ENCODE measurements at regions not wholly inside any gene's neighbourhood (a gene's known extent, or its start where the extent isn't known, plus 50 kb on each side); places are given as distances from the start of the nearest gene placed in this dataset.
A peak's percentile ranks its signal among the peaks of the same experiment; 100 is the strongest.
"Not testable (repeated sequence)": the region's sequence is repeated elsewhere in the genome, so short reads cannot be mapped to it uniquely, and the experiment has no call there.

DNA sequence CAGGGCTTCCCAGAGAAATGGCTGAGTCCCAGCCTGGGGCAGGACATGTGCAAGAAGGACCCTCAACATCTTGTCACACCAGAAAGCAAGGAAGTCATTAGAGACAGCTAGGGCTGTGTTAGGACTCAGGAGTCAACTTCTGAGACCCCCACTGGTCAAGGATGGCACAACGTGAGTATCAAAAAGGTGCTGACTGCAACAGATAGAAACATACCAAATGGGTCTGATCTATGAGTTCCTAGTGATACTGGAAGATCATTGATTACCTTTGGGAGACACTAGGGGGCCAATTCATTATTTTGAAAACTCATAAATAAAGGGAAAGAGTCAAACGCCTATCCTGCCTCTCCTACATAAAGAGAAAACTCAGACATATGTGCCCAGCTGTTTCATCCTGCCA lies 73.5 kb upstream of the GJB6 start:
- no peaks in the 10 kb centered on the region; the same call in 1 of the 2 replicates for H3K27me3 Mint-ChIP-seq (ENCODE audit: low read depth)
- Histone ChIP-seq H3K14ac (ENCODE audit: insufficient read depth, low read length) (no peak overlapping the region), H4K8ac (replicated peaks; ENCODE audit: insufficient read length, low read depth, low read length) (no peak overlapping the region), H3K4me2 (ENCODE audit: insufficient read depth, insufficient read length, low read length) (no peak overlapping the region), H2BK5ac (ENCODE audit: insufficient read length, low read length) (no peak overlapping the region), H3K23me2 (ENCODE audit: insufficient read length, low read depth, low read length, poor library complexity, severe bottlenecking) (peaks cover 5% of the 10 kb centered on the region), H3K4ac (ENCODE audit: low read depth, low read length) (no peak overlapping the region), H3K9me3 (ENCODE audit: control insufficient read depth, low read depth, low read length) (no peaks in the 10 kb centered on the region), H2BK120ac (ENCODE audit: low read depth, low read length, poor library complexity, severe bottlenecking) (no peak overlapping the region), H3K56ac (ENCODE audit: insufficient read length, low read depth, low read length) (no peak overlapping the region), H3K27ac (ENCODE audit: insufficient read length, low read depth, low read length) (no peak overlapping the region), H2AK5ac (ENCODE audit: insufficient read length, low read length) (no peak overlapping the region), H3K79me1 (ENCODE audit: insufficient read depth, low read depth, low read length, poor library complexity, severe bottlenecking) (no peaks in the 10 kb centered on the region), H3T11ph (ENCODE audit: low read length) (no peak overlapping the region), H4K20me1 (ENCODE audit: control insufficient read depth, insufficient read depth, insufficient read length) (no peaks in the 10 kb centered on the region), H2BK20ac (ENCODE audit: low read depth, low read length, poor library complexity, severe bottlenecking) (no peak overlapping the region), H3K4me1 (ENCODE audit: insufficient read depth, low read length) (no peaks in the 10 kb centered on the region), H4K5ac (ENCODE audit: insufficient read length, low read depth, low read length) (no peak overlapping the region), H3K79me2 (ENCODE audit: insufficient read depth, low read length) (no peaks in the 10 kb centered on the region), H3K18ac (ENCODE audit: insufficient read length, low read depth, low read length) (no peak overlapping the region), H2AFZ (ENCODE audit: low read length) (no peak overlapping the region), H4K91ac (ENCODE audit: insufficient read length, low read depth, low read length) (no peak overlapping the region), H2BK15ac (ENCODE audit: low read depth, low read length) (no peak overlapping the region), H3K9ac (ENCODE audit: extremely low read depth, insufficient read length, low read length) (no peak overlapping the region), H2BK12ac (ENCODE audit: insufficient read length, low read depth, low read length) (no peak overlapping the region), H3K23ac (ENCODE audit: insufficient read length, low read depth, low read length) (no peak overlapping the region), H3K27me3 (ENCODE audit: insufficient read depth, low read length) (no peaks in the 10 kb centered on the region; the same call in 1 of the 2 replicates)
- peaks cover 0 to 7% of the 10 kb centered on the region in 2 experiments; a peak in 3 of 4 replicates for H3K4me1 Mint-ChIP-seq
- no CpG with 5 or more reads among the region's 2 CpGs for WGBS (ENCODE audit: extremely low coverage, insufficient read length, low lambda C conversion rate)
- TF ChIP-seq CTCF (conservative IDR thresholded peaks at IDR 0.05) = peak; percentile 36; the same call in 1 of the 3 replicates
- H3K4me3 Mint-ChIP-seq = no peak overlapping the region
- H3K9me3 Mint-ChIP-seq = peaks cover 9 to 11% of the 10 kb centered on the region in 2 experiments; a peak in 4 of 5 replicates
- H3K27ac Mint-ChIP-seq = 0 out of 7 replicates have a peak overlapping the region, but pooled peaks of 1 of the 3 experiments have one; percentile 56
- H3K36me3 Mint-ChIP-seq (ENCODE audit: insufficient read depth in 1 of 3, low read depth in 3 of 3) = no peaks in the 10 kb centered on the region; a peak in 1 of 7 replicates
- no peak for DNase-seq

DNA sequence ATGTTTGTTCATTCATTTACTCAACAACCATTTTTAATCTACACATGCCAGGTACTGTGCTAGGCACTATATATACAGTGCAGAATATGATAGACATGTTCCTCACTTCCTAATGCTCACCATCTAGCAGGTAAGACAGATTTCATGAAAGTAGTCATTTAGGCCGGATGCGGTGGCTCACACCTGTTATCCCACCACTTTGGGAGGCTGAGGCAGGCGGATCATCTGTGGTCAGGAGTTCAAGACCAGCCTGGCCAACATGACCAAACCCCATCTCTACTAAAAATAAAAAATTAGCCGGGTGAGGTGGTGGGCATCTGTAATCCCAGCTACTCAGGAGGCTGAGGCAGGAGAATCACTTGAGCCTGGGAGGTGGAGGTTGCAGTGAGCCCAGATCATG lies 71.9 kb upstream of the GJB6 start:
- H3K4me1 ChIP-seq (ENCODE audit: insufficient read depth, low read length); H3T11ph ChIP-seq (ENCODE audit: low read length); H3K36me3 Mint-ChIP-seq (ENCODE audit: insufficient read depth in 1 of 3, low read depth in 3 of 3); H3K27ac ChIP-seq (ENCODE audit: insufficient read length, low read depth, low read length); DNase-seq; H2BK120ac ChIP-seq (ENCODE audit: low read depth, low read length, poor library complexity, severe bottlenecking); H3K23ac ChIP-seq (ENCODE audit: insufficient read length, low read depth, low read length); H3K4ac ChIP-seq (ENCODE audit: low read depth, low read length); H2BK20ac ChIP-seq (ENCODE audit: low read depth, low read length, poor library complexity, severe bottlenecking); H3K23me2 ChIP-seq (ENCODE audit: insufficient read length, low read depth, low read length, poor library complexity, severe bottlenecking); H3K9ac ChIP-seq (ENCODE audit: extremely low read depth, insufficient read length, low read length); H3K27me3 ChIP-seq (ENCODE audit: insufficient read depth, low read length); H3K27me3 Mint-ChIP-seq (ENCODE audit: low read depth); H2BK5ac ChIP-seq (ENCODE audit: insufficient read length, low read length); H2BK12ac ChIP-seq (ENCODE audit: insufficient read length, low read depth, low read length); H2AK5ac ChIP-seq (ENCODE audit: insufficient read length, low read length); H2AFZ ChIP-seq (ENCODE audit: low read length); H3K4me3 Mint-ChIP-seq; H3K4me1 Mint-ChIP-seq; H3K56ac ChIP-seq (ENCODE audit: insufficient read length, low read depth, low read length); H4K8ac ChIP-seq (replicated peaks; ENCODE audit: insufficient read length, low read depth, low read length); H3K27ac Mint-ChIP-seq; H3K79me2 ChIP-seq (ENCODE audit: insufficient read depth, low read length); H4K5ac ChIP-seq (ENCODE audit: insufficient read length, low read depth, low read length); H3K9me3 ChIP-seq (ENCODE audit: control insufficient read depth, low read depth, low read length); H3K79me1 ChIP-seq (ENCODE audit: insufficient read depth, low read depth, low read length, poor library complexity, severe bottlenecking); H2BK15ac ChIP-seq (ENCODE audit: low read depth, low read length); H4K91ac ChIP-seq (ENCODE audit: insufficient read length, low read depth, low read length); H3K18ac ChIP-seq (ENCODE audit: insufficient read length, low read depth, low read length); H3K14ac ChIP-seq (ENCODE audit: insufficient read depth, low read length); H3K4me2 ChIP-seq (ENCODE audit: insufficient read depth, insufficient read length, low read length); H4K20me1 ChIP-seq (ENCODE audit: control insufficient read depth, insufficient read depth, insufficient read length): not testable (repeated sequence)
- H3K9me3 Mint-ChIP-seq = peaks cover 9 to 11% of the 10 kb centered on the region in 2 experiments; a peak in 4 of 5 replicates
- no CpG with 5 or more reads among the region's 4 CpGs for WGBS (ENCODE audit: extremely low coverage, insufficient read length, low lambda C conversion rate)
